Stimulated activated CD4-positive, alpha-beta T cell treated with anti-CD3 and anti-CD28 coated beads, Interleukin-4, amount 100 ng/mL, for 48 hours (primary cell): ENCODE measurements at regions not wholly inside any gene's neighbourhood (a gene's known extent, or its start where the extent isn't known, plus 50 kb on each side); places are given as distances from the start of the nearest gene placed in this dataset.
A peak's percentile ranks its signal among the peaks of the same experiment; 100 is the strongest.

ENCODE experiments used
- DNase-seq, 2 donors: peaks; one replicate each; pipeline ENCODE4 v3.0.0-alpha.2; 2020; ENCODE audit warnings: low read depth in 2 of 2

GRCh38 chr10:69740126-69740525 is 61.6 kb upstream of the COL13A1 start:
- no peak for DNase-seq

GRCh38 chr10:69741252-69741651 is 60.5 kb upstream of the COL13A1 start:
- no peak for DNase-seq

DNA sequence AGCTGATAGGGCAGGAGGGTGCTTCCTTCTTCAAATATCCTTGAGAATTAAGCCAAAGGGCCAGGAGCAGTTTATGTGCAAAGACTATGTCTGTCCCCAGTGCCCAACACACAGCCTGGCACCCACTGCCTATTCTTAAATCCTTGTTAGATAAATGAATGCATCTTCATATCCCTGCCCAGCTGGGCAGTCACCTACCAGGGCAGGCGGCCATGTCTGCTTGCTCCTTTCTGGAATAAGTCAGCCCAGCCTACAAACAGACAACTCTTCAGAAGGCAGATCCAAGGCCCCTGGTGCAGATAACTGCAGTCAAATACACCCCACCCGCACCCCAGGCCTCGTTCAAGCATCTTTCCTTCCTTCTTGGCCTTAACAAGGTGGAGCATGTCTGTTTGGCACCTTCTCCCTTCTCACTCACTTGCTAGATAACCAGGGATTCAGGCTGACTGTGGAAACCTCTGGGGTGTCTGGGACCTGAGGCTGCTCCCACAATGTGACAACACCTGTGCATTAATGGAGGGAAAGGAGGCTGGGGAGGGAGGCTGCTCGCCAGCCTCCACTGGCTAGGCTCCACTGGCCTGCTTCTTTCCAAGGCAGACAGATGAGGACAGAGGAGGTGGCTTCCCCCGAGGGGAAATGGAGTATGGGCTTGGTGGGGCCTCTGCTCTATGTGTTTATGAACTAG is 59.9 kb upstream of the COL13A1 start:
- no peak for DNase-seq

DNA sequence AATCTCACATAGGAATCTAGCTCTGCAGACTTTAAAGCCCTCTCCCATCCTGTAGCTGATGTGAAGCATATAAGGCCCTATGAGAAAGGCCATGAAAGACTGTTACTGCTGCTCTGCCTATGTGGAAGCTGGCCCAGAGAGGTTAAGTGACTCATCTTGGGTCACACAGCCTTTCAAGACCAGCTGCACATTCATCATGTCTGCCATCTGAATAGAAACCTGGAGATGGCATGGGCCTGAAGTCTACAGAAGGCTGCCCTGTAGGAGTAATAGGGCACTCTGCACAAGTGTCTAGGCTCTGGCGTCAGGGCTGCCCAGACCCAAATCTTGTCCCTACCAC is 59.4 kb upstream of the COL13A1 start:
- DNase-seq = no peak

- DNase-seq = peak in 1 of 2 donors; percentile 47
These were observed 58.6 kb upstream of the COL13A1 start for GRCh38 chr10:69742928-69743602.

GRCh38 chr10:69744971-69745370 is 56.7 kb upstream of the COL13A1 start:
- DNase-seq = no peak

- no peak for DNase-seq
These were observed 56.0 kb upstream of the COL13A1 start for GRCh38 chr10:69745698-69746097.

- no peak for DNase-seq
These were observed 54.5 kb upstream of the COL13A1 start for GRCh38 chr10:69747179-69747578.

DNA sequence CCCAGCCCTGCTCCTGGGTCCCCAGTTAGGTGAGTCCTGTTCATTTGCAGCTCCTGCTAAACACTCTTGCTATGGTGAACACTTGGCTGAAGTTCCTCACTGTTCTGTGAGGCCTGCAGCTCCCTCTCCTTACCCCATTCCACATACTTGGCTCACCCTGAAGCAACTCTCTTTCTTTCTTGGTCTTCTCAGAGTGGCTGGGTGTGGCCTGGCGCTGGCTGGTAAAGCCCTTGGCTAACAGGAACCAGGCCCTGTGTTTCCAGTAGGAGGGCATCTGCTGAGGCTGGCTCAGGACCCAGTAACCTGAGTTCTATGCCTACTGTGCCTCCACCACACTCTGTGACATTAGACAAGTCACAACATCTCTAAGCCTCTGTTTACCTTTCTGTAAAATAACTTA is 53.1 kb upstream of the COL13A1 start:
- no peak for DNase-seq

DNA sequence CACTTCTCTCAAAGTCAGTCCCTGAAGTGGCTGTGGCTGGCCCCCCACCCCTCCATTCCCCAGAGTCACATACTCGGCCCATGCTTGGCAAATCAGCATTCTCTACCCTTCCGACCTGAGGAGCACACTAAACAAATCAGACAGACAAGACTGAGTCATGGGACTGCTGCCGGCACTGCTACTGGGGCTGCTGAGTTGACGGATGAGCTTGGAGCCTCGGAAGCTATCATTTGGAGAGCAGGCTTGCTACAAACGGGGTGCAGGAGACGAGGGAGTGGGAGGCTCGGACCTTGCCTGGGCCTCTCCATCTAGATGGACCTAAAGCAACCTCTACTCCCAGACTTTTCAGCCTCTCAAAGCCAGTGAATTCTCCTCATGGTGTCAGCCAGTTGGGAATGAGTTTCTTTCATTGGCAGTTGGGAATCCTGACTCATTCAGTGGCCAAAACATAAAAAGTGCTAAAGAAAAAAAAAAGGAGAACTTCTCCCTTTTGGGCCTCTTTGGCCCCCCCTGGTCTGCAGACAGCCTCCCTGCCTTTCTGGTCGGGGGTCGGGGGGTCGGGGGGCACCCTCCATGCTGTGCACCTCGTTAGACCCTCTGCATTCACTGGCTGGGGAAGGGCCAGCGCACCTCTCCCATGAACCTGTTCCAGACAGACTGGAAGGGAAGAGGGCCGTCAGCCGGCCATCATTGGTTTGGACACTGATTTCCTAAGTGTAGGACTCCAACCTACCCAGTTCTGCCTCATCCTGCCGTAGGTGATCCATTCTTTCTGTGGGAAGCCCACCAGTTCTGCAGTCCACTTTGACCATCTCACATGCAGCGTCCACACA is 52.3 kb upstream of the COL13A1 start:
- DNase-seq = no peak

- no peak for DNase-seq
These were observed 51.7 kb upstream of the COL13A1 start for GRCh38 chr10:69750011-69750373.

- no peak for DNase-seq
These were observed 51.0 kb upstream of the COL13A1 start for GRCh38 chr10:69750725-69751124.

DNA sequence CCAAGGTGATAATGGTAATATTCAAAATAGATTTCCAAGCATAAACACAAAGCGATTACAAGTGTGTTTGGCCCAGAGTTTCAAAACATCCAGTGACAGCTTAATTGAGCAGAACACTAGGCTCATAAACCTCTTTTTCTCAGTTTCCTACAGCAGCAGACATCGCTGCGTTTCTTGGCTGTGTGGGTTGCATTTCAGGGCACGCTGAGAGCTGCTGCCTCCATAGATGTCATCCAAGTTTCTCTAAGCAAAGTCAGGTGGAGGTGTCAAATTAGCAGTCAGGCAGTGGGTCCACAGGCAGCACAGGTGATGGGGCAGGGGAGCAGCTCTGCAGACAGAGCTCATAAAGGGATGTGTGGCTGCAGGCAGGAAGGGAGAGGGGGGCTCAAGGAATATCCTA is 50.5 kb upstream of the COL13A1 start:
- DNase-seq = no peak
